ENCODE measurements at regions not wholly inside any gene's neighbourhood (a gene's known extent, or its start where the extent isn't known, plus 50 kb on each side); places are given as distances from the start of the nearest gene placed in this dataset.

DNA sequence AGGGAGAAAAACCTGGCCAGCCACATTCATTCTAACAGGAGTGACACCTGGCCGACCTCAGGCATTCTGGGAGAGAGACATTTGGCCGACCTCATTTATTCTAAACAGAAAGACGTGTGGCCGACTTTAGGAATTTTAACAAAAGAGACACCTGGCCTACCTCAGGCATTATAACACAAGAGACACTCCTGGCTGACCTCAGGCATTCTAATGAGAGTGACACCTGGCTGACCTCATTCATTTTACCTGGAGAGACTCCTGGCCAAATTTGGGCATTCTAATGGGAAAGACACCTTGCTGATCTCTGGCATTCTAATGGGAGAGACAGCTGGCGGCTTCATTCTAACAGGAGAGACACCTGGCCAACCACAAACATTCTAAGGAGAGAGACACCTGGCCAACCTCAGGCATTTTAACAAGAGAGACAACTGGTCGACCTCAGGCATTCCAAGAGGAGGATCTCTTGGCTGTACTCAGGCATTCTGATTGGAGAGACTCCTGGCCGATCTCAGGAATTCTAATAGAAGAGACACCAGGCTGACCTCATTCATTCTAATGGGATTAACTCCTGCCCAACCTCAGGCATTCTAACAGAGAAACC lies 1353.9 kb downstream of the UQCRFS1 start:
- TF ChIP-seq PBX3 (IDR thresholded peaks at IDR 0.05) = no peak
- TF ChIP-seq POLR2A (IDR thresholded peaks at IDR 0.05; ENCODE audit: low read length) = no peak
- TF ChIP-seq, protein P1, sequence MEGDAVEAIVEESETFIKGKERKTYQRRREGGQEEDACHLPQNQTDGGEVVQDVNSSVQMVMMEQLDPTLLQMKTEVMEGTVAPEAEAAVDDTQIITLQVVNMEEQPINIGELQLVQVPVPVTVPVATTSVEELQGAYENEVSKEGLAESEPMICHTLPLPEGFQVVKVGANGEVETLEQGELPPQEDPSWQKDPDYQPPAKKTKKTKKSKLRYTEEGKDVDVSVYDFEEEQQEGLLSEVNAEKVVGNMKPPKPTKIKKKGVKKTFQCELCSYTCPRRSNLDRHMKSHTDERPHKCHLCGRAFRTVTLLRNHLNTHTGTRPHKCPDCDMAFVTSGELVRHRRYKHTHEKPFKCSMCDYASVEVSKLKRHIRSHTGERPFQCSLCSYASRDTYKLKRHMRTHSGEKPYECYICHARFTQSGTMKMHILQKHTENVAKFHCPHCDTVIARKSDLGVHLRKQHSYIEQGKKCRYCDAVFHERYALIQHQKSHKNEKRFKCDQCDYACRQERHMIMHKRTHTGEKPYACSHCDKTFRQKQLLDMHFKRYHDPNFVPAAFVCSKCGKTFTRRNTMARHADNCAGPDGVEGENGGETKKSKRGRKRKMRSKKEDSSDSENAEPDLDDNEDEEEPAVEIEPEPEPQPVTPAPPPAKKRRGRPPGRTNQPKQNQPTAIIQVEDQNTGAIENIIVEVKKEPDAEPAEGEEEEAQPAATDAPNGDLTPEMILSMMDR (IDR thresholded peaks at IDR 0.05) = no peak
- no peak for TF ChIP-seq FOSB (CRISPR knock-in tag; IDR thresholded peaks at IDR 0.05)
- TF ChIP-seq SREBF2 (IDR thresholded peaks at IDR 0.05) = no peak
- TF ChIP-seq FOXS1 (CRISPR knock-in tag; IDR thresholded peaks at IDR 0.05) = no peak

All from A549 (cell line).